Upper lobe of right lung (tissue), 1 donor: ENCODE measurements at regions not wholly inside any gene's neighbourhood (a gene's known extent, or its start where the extent isn't known, plus 50 kb on each side); places are given as distances from the start of the nearest gene placed in this dataset.
"Not testable (repeated sequence)": the region's sequence is repeated elsewhere in the genome, so short reads cannot be mapped to it uniquely, and the experiment has no call there.

Experiments
- ATAC-seq: fragments of 200-7000 bp; cut with Tn5 transposase; one replicate; pipeline ENCODE4 v1.9.1; 2020; ENCODE audit warnings: mild to moderate bottlenecking, moderate library complexity
- DNase-seq: peaks from one replicate; pipeline ENCODE4 v3.0.0-alpha.2; 2020
- H3K27ac ChIP-seq: fragments of 200-600 bp; one replicate; pipeline ENCODE4 v1.8.0; 2022
- H3K27me3 ChIP-seq: fragments of 200-600 bp; one replicate; pipeline ENCODE4 v1.8.0; 2022; ENCODE audit warnings: mild to moderate bottlenecking
- H3K36me3 ChIP-seq: fragments of 200-600 bp; one replicate; pipeline ENCODE4 v1.8.0; 2022
- H3K4me1 ChIP-seq: fragments of 200-600 bp; one replicate; pipeline ENCODE4 v1.8.0; 2022
- H3K4me3 ChIP-seq: fragments of 200-600 bp; one replicate; pipeline ENCODE4 v1.8.0; 2022; ENCODE audit warnings: mild to moderate bottlenecking
- H3K9me3 ChIP-seq: fragments of 200-600 bp; one replicate; pipeline ENCODE4 v1.8.0; 2022
- CTCF ChIP-seq: fragments of 200-600 bp; IDR thresholded peaks from one replicate; pipeline ENCODE4 v1.8.0; 2022; ENCODE audit warnings: antibody characterized with exemption
- intact Hi-C: fragments of 100-400 bp; cut with DNase I; formaldehyde crosslinking; loops from one replicate; pipeline ENCODE4 v1.11.0; 2022
- donor health status: DM: no; HTN: yes; CAD: no; lungs with severe emphysema.

GRCh38 chr1:120357046-120357445 lies 57.8 kb upstream of the NBPF8 start:
- H3K4me1 ChIP-seq, H3K9me3 ChIP-seq, H3K27me3 ChIP-seq, H3K27ac ChIP-seq, intact Hi-C loops, H3K4me3 ChIP-seq, H3K36me3 ChIP-seq: not testable (repeated sequence)
- peak; percentile 65 for DNase-seq
- ATAC-seq: peak; percentile 60

GRCh38 chr1:120356170-120356569 lies 58.7 kb upstream of the NBPF8 start:
- H3K9me3 ChIP-seq, H3K27ac ChIP-seq, H3K36me3 ChIP-seq, ATAC-seq, H3K4me3 ChIP-seq, intact Hi-C loops, H3K27me3 ChIP-seq, H3K4me1 ChIP-seq: not testable (repeated sequence)
- TF ChIP-seq CTCF: peak; percentile 15
- DNase-seq: peak; percentile 56

GRCh38 chr1:120354618-120355184 lies 60.1 kb upstream of the NBPF8 start:
- H3K4me3 ChIP-seq: peak overlapping the region; percentile 8
- H3K27ac ChIP-seq: peak overlapping the region; percentile 51
- H3K36me3 ChIP-seq, intact Hi-C loops, H3K27me3 ChIP-seq, H3K4me1 ChIP-seq, H3K9me3 ChIP-seq: not testable (repeated sequence)
- ATAC-seq: peak; percentile 96
- DNase-seq: peak; percentile 70

- H3K9me3 ChIP-seq: not testable (repeated sequence)
- peak overlapping the region; percentile 51 for H3K27ac ChIP-seq
These were observed 72.4 kb upstream of the NBPF8 start for GRCh38 chr1:120342231-120343073.

GRCh38 chr1:120341756-120342155 lies 73.1 kb upstream of the NBPF8 start:
- Histone ChIP-seq H3K27ac (peak overlapping the region; percentile 60), H3K4me3 (peak overlapping the region; percentile 43)
- H3K27me3 ChIP-seq, H3K36me3 ChIP-seq, H3K4me1 ChIP-seq, H3K9me3 ChIP-seq, DNase-seq, intact Hi-C loops: not testable (repeated sequence)
- ATAC-seq: peak; percentile 43

More at GRCh38 chr1:120342231-120343073, 72.4 kb upstream of the NBPF8 start:
- ATAC-seq, H3K27me3 ChIP-seq, intact Hi-C loops, H3K4me1 ChIP-seq, DNase-seq, H3K36me3 ChIP-seq: not testable (repeated sequence)
- peak overlapping the region; percentile 35 for H3K4me3 ChIP-seq

- H3K36me3 ChIP-seq, ATAC-seq, H3K27me3 ChIP-seq, intact Hi-C loops, H3K9me3 ChIP-seq, H3K4me1 ChIP-seq: not testable (repeated sequence)
- DNase-seq: peak; percentile 69
- Histone ChIP-seq H3K4me3 (peak overlapping the region; percentile 47), H3K27ac (peak overlapping the region; percentile 73)
These were observed 73.7 kb upstream of the NBPF8 start for GRCh38 chr1:120340838-120341751.

GRCh38 chr1:120315738-120316137 lies 99.1 kb upstream of the NBPF8 start:
- DNase-seq: not testable (repeated sequence)

GRCh38 chr1:120311930-120312329 lies 102.9 kb upstream of the NBPF8 start:
- H3K9me3 ChIP-seq, H3K27me3 ChIP-seq, DNase-seq, H3K4me3 ChIP-seq, H3K4me1 ChIP-seq, intact Hi-C loops, H3K27ac ChIP-seq, H3K36me3 ChIP-seq, ATAC-seq: not testable (repeated sequence)

More at GRCh38 chr1:120315738-120316137, 99.1 kb upstream of the NBPF8 start:
- H3K27me3 ChIP-seq, H3K4me1 ChIP-seq, H3K27ac ChIP-seq, H3K9me3 ChIP-seq, intact Hi-C loops, H3K4me3 ChIP-seq, H3K36me3 ChIP-seq, ATAC-seq: not testable (repeated sequence)

GRCh38 chr1:120308940-120309578 lies 105.8 kb upstream of the NBPF8 start:
- H3K9me3 ChIP-seq, H3K4me1 ChIP-seq, H3K27me3 ChIP-seq, H3K27ac ChIP-seq, H3K36me3 ChIP-seq, DNase-seq, H3K4me3 ChIP-seq, intact Hi-C loops: not testable (repeated sequence)
- peak; percentile 32 for ATAC-seq

- H3K27ac ChIP-seq, H3K9me3 ChIP-seq, H3K4me3 ChIP-seq, H3K4me1 ChIP-seq, H3K36me3 ChIP-seq, intact Hi-C loops, DNase-seq, H3K27me3 ChIP-seq: not testable (repeated sequence)
- peak; percentile 74 for ATAC-seq
These were observed 109.8 kb upstream of the NBPF8 start for GRCh38 chr1:120305046-120305445.

GRCh38 chr1:120304341-120304740 lies 110.5 kb upstream of the NBPF8 start:
- DNase-seq, H3K4me3 ChIP-seq, ATAC-seq, H3K9me3 ChIP-seq, H3K4me1 ChIP-seq, H3K36me3 ChIP-seq, H3K27me3 ChIP-seq, H3K27ac ChIP-seq, intact Hi-C loops: not testable (repeated sequence)

- DNase-seq, H3K36me3 ChIP-seq, H3K27me3 ChIP-seq, H3K4me3 ChIP-seq, intact Hi-C loops, H3K27ac ChIP-seq, H3K4me1 ChIP-seq, H3K9me3 ChIP-seq: not testable (repeated sequence)
- ATAC-seq: peak; percentile 94
These were observed 115.3 kb upstream of the NBPF8 start for GRCh38 chr1:120299433-120300057.
